ENCODE measurements at regions not wholly inside any gene's neighbourhood (a gene's known extent, or its start where the extent isn't known, plus 50 kb on each side); places are given as distances from the start of the nearest gene placed in this dataset.

DNA sequence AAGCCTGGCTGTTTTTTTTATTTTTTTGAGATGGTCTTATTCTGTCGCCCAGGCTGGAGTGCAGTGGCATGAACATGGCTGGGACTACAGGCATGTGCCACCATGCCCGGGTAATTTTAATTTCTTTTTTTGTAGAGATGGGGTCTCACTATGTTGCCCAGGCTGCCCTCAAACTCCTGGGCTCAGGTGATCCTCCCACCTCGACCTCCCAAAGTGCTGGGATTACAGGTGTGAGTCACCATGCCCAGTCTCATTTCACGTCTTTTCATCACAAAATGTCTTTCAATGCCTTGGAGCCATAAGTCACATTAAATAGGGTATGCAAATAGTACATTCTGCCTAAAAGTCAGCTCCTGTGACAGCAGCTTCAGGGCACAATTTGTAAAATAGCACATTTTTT, 52.8 kb downstream of the SOX2 start:
- DNase-seq, result no peak

DNA sequence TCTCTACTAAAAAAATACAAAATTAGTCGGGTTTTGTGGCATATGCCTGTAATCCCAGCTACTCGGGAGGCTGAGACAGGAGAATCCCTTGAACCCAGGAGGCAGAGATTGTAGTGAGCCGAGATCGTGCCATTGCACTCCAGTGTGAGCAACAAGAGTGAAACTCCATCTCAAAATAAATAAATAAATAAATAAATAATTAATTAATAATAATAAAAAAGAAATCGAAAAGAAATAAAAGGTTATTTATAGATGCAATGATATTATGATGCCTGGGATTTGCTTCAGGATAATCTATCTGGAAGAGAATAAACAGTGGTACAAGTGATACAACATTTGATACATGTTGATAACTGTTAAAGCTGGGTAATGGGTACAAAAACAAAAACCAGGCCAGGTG, 58.6 kb downstream of the SOX2 start:
- DNase-seq, result no peak

DNA sequence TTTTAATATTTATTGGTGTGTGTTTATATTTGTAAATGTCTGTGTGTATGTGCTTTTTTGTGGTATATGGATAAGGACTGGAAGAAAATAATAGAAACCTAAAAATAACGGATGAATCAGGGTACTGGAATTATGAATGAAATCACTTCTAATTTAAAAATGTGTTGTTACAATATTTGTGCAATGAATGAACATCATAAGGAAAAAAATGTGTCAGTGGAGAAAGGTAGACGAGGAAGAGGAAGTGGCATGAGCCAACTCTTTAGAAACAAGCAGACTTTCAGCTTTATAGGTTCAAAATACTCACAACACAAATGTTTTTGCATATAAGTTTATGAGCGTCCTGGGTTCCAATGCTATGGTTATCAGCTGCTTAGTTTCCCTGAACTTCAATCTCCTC, 59.4 kb downstream of the SOX2 start:
- DNase-seq, result no peak

DNA sequence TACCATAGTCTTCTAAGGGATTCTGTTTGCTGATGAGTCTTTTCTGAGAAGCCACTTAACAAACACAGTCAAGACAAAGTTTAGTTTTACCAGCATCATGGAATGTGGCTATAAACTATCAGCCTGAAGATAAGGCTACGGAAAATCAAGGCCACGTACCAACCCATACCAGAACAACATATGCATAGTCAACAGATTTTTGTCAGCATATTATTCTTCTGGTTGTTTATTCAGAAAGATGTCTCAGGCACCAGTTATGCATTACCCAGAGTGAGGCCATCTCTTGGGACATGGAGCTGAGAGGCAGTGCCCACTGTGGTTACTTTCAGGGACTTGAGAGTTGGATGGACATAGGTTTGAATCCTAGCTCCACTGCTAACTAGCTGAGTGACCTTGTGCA, 60.4 kb downstream of the SOX2 start:
- no peak for DNase-seq

DNA sequence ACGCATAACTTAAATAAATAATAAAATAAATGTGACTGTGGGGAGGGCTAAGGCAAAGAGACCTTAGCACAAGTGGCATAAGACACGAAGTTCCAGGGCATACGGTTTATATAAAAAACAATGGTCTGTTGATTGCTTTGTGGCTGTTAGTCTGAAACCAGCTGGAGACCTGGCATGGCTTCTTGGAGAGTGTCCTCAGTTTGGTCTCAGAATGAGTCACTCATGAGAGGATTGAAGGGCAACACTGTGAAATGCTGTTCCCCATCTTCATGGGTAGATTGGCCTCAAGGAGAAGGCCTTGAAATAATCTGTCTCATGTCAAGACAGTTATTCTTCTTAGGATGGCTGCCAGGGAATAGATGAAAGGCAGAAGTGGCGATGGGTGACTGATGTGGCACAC, 62.2 kb downstream of the SOX2 start:
- DNase-seq, result no peak

DNA sequence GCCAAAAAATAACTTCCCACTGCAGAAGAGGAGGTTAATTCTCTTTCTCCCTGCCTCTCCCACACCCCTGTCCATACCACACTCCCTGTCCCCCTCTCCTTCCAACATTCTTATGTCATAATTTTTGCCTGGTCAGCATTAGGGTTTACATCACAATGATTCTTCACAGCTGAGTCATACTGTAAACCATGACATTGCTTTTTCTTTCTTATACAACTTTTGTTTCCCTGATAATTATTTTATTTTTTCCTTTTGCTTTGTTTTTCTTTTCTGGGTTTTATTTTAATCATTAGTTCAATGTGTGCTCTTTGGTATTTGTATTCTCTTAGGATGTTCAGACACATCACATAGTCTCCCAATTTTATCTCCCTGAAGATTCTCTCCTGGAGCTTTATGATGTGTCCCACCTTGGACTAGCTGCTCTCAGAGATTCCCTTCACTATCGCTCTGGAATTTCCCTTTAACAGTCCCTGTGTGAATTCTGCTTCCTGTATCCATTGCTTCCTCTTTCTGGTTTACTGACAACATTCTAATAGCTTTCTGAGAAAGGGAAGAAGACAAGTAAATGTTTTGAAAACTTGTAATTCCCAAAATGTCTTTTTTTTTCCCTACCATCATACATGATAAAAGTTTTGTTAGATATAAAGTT, 70.7 kb downstream of the SOX2 start:
- DNase-seq, result no peak

DNA sequence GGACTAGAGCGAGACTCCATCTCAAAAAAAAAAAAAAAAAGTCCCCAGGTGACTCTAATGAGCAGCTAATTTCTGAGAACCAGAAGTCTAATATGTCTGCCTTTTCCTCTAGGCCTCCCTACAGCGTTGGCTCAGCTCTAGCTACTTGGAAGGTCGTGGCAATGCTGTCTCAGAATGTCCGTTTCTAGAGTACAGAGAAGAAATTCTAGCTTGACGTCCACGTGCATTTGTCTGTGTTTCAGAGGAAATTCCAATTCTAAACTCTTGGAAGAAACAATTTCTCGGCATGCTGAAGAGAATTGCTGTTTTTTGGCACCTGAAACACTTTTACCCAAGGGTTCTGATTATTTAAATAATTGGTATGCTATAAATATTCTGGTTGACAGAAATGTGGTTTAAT, 78.8 kb downstream of the SOX2 start:
- no peak for DNase-seq

DNA sequence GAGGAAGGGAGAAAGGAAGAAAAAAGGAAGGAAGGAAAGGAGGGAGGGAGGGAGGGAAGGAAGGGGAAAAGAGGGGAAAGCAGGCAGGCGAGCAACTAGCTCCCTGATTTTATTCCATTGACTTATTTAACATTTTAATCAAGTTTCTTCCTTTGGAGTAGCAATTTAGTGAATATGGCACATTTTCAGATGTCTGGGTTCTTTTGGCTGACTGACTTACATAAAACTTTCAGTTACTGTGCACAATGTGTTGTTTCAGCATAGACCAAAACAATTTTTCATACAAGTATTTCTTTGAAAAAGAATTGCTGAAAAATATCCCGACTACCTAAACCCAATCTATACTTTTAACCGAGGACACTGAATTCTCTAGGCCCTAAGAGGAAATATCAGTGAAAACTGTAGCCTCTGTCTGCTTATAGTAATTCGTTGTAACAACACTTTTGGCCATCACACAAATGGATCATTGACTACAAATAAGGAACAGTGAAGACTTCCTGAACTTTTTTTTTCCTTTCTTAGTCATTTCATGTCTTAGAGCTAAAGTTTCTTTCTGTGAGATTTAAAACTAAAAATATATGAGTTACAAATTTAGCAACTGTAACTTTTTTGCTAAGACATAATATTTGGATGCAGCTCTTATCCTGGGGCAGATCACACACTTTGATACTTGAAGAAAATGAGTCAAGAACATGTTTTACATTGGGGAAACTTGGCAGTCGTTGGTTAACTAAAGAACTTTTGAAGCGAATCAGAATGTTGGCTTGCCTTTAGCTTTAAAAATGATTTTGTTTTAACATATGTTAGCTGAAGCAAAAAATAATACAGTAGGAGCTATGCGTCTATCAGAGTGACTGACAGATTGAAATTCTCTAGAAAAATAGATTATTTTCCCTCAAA, 79.6 kb downstream of the SOX2 start:
- no peak for DNase-seq

DNA sequence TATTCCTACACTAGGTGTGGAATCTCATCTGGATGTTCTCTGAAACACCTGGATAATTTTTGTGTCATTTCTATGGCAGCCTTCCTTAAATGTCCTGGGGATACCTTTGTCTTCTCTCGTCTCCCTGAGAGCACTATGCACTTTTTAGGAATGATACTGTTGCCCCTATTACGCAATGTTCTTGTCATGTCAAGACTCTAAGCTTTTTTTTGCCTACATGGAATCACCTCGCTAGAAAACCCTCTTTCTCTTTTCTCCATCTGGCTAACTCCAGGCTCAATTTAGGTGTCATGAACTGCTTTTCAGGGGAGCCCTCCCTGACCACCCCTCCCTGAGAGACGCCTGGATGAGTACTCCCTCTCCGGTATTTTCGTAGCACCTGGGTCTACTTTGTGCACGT, 81.3 kb downstream of the SOX2 start:
- no peak for DNase-seq

DNA sequence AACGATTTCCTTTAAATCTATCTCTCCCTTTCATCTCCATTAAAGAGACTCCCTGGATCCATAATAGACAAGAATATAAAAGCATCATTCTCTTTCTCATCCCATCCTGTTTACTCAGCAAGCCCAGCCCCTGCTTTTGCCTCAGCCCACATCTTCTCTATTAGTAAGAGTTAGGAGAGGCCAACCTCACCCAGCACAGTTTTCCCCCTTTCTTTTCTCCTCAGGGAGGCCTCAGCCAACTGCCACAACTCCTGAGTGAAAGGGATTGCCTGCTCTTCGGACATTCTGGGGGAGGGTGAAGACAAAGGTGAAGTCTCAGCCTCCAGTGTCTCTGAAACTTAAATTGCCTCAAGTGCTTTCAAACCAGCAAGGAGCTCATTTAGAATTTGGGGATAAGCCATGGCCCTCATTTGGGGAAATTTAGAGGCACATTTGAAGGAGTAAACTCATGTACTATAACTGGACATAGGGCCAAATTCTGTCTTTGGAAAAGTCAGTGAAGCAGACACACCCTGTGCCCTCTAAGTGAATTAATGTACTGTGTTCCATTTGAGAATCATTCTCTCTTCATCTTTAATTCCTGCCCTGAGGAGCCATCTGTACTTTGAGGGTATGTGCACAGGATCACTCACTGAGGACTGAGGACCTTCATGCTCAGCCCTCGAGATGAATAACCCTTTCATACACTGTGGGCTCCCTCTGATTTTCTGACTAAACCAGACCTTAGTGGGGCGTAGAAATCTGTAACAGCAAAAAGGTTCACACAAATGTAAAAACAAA, 82.5 kb downstream of the SOX2 start:
- DNase-seq, result no peak

DNA sequence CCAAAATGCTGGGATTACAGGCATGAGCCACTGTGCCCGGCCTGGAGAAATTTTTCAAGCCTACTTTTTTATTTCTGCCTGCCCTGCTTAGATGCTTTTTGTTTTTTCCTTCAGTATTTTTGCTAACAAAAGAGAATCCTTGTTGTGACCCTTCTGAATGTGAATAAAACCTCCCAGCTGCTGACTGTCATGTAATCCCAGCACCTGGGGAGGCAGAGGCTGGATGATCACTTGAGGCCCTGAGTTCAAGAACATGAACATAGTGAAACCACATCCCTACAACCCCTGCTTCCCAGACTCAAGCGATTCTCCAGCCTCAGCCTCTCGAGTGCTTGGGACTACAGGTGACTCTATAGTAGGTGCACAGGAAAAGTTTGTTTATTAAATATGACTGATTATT, 84.9 kb downstream of the SOX2 start:
- no peak for DNase-seq

DNA sequence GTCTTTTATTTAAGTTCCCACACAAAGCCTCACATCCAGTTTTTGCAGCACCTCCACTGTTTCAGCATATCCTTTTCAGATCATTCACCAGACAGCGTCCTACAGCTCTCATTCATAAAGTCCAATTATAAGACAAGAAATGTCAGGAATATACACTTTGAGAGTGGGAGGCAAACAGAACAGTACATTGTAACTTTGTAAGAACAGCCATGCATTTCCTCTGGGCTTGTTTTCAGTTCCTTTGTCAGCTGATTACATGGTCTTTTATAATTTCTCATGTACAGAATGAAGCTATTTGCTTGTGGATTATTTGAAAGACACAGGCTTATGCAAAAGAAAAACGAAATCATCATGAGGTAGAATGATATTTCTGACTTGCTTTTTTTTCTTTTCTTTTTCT, 85.7 kb downstream of the SOX2 start:
- DNase-seq, result no peak

DNA sequence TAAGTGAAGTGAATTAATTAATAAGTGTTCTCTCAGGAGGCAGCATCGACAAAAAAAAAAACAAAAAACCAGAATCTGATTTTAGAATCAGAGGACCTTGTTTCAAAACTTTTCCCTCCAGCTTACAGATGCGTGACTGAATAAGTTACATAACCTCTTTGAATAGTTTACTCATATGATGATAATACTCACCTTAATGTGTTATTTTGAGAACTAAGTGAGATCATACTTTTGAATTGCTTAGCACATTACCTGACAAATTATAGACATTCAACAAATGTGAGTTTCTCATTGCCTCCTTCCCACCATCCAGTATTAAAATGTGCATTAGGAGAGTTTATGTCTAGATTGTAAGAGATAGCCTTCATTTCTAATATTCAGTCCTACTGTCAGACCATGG, 94.0 kb downstream of the SOX2 start:
- no peak for DNase-seq

DNA sequence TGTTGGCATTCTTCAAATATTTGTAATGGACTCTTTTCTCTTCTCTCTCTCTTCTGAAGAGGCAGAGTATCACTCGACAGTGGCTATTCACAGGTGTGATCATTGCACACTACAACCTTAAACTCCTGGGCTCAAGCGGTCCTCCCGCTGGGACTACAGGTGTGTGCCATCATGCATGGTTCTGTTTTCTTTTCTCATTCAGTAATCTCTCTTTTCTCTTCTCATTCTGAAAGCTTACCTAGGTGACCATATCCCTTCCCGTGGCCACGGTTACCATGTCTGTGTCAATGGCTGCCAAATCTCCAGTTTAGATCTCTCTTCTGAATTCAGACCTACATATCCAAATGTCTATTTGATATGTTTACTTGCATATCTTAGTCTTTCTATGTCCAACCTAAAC, 96.3 kb downstream of the SOX2 start:
- DNase-seq, result no peak

DNA sequence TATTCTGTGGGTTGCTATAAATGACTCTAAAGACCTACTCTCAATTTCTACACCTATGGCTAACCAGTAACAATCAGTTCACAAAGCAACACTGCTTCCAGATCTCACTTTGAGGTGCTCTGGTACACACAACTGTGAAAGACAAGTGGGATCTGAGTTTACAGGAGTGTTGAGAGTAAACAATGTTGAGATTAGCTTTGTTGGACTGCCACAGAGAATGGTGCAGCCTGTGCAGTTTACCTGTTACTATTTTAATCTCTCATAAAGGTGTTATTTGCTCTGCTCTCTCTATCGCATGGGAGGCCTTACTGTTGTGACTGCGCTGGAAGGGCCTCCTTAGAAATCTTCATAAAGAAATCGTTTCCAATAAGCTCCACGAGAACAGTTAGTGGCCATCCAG, 112.0 kb downstream of the SOX2 start:
- no peak for DNase-seq

DNA sequence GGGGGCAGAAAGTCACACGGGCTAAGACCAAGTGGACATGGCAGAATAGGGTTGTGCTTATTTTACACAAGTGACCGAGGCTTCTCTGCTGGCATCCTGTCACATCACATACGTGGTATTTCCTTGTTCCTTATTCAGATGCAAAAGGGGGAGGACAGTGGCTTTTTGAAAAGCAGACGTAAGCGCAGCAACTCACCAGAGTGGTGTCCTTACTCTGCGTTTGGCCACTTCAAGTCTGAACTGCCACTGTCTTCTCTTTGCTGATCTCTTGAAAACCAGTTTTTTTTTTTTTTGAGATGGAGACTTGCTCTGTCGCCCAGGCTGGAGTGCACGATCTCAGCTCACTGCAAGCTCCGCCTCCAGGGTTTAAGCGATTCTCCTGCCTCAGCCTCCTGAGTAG, 113.2 kb downstream of the SOX2 start:
- no peak for DNase-seq

DNA sequence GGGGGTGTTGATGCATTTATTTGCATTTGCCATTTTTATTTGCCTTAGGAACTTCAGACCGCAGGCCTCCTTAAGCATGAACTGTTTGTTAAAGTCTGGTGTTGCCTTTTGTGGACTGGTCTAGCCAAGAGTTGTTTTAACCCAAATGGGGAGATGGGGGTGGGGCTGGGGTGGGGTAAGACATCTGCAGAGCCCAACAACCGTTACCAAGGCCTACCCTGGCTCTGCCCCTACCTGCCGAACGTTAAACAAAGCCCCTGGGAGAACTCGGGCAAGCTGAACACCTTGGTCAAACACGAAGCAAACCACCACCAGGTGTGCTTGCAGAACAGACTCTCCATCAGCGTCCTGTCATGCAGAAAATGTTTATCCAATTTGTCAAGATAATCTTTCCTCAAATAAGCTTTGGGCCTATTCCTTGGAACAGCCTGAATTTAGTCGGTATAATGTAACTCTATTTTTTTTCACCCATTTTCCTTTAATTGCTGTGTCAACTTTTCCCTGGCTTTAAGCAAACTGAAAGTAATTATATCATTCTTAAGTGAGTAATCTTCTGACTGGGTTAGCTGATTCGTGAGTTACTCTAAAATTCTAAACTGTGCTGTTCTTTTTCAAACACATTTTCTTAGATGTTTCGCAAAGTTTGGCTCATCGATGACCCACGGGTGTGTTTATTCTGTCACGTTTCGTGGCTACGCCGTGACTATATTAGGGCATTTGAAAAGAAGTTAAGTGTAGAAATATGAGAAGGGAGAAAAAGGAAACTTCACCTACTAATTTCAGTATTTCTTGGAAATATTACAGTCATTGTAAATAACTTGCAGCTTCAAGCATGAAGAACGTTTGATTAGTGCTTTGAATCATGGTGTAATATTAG, 127.6 kb downstream of the SOX2 start:
- DNase-seq, result no peak

DNA sequence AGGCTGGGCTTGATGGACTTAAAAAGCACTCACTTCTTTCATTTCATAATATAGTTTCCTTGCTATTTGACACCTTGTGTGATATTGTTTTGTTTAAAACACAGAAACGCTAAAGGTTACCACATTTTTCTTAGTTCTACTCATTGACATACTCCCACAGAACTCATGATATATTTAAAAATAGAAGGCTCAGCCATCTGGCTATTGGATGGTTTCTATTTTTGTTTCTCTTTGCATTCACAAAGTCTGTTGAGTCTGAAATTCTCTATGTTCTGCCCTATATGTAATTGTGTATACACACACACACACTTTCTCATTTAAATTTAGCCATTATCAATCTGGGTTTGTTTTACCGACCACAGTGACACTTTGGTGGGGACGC, 128.2 kb downstream of the SOX2 start:
- no peak for DNase-seq

DNA sequence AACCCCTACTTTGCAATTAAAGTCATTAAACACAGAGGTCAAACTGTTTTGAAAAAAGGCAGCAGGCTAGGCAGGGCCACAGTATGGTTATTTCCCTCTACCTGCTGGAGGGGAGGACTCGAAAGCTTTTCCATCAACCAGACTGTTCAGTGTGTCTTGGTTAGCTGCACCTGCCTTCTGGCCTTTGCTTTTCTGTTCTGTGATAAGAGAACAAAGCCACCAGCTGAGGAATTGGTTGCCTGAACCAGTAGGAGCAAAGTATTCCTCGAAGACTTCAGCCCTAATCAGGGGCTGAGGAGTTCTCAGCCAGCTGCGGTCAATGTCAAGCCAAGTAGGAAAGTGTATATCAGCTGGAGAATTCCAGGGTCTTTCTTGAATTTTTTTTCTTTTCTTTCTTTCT, 132.5 kb downstream of the SOX2 start:
- no peak for DNase-seq

DNA sequence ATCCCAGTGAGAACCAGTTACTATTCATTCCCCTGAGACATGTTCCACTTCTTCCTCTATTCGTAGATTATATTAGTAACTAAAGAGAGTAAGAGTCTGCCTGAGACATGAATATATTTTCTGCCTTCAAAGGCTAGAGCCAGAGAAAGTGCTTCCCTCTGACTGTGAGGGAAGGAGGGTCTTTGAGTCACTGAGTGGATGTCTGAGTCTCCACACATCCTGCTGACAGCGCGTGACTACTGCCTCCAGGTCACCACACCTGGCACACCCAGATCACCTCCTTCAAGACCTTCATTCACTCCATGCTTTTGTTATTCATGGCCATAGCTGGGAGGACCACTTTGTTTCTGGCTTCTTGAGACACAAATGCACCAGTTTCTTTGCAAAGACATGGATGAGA, 135.6 kb downstream of the SOX2 start:
- DNase-seq, result no peak

DNA sequence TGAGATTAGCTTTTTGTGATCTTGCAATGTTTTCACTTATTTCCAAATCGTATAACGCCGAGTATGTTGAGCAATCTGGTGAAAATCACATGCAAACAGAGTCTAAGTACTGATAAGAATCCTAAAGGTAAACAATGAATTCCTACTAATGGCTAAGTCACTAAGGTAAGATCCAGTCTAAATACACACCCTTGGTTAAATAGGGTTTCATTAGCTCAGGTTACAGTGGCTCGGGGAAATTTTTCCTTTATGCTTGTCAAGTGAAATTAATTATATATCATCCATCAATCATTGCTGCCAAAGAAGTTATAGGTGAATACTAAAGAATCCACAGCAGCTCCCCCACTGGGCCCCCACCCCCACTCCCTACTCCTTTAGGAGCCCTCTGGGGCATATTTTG, 139.3 kb downstream of the SOX2 start:
- DNase-seq, result no peak

DNA sequence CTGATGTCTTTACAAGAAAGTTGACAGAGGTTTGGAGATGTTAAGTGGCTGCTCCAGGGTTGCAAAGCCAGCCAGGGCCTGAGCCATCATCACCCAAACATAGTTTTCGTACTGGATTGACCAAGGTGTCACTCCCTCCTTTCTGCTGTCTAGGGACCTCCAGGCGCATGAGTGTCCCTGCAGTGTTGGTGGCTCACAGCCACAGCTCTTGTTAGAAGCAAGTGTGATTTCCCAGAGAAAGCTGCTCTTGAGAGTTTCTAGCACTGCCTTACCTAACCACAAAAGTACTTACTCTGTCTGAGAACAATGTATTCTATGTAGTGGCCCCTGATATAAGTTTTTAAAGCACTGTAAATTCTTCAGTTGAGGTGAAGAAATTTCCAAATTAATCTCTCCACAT, 144.1 kb downstream of the SOX2 start:
- DNase-seq, result no peak

DNA sequence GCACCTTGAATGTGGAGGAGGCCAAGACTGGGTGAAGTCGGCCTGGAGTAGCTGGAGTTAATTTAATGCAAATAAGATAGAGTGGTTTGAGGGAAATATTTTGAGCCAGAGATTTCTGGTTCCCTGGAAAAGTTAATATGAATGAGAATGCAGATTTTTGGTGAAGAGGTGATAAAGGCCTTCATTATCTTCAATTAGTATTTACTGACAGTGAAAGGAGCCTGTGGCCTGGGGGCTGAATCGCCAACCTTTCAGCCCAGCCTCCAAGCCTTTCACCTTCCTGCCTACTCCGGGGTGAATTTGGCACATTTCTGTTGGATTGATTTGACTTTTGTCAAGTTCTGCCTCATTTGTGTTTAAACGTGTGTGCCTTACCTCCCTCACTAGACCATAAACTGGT, 147.8 kb downstream of the SOX2 start:
- DNase-seq, result no peak
